Lower lobe of right lung (tissue), 2 donors: ENCODE measurements at regions not wholly inside any gene's neighbourhood (a gene's known extent, or its start where the extent isn't known, plus 50 kb on each side); places are given as distances from the start of the nearest gene placed in this dataset.
"Not testable (repeated sequence)": the region's sequence is repeated elsewhere in the genome, so short reads cannot be mapped to it uniquely, and the experiment has no call there.

Experiments
- ATAC-seq, 2 donors: fragments of 200-7000 bp; cut with Tn5 transposase; one replicate each; pipeline ENCODE4 v1.9.1; 2020 to 2022; ENCODE audit warnings: mild to moderate bottlenecking in 2 of 2, moderate library complexity in 2 of 2
- DNase-seq: peaks from one replicate; pipeline ENCODE4 v3.0.0-alpha.2; 2020
- H3K27ac ChIP-seq: fragments of 200-600 bp; one replicate; pipeline ENCODE4 v1.8.0; 2022
- H3K27me3 ChIP-seq: fragments of 200-600 bp; one replicate; pipeline ENCODE4 v1.8.0; 2022; ENCODE audit warnings: low read depth
- H3K36me3 ChIP-seq: fragments of 200-600 bp; one replicate; pipeline ENCODE4 v1.8.0; 2022; ENCODE audit warnings: mild to moderate bottlenecking
- H3K4me1 ChIP-seq: fragments of 200-600 bp; one replicate; pipeline ENCODE4 v1.8.0; 2022
- H3K4me3 ChIP-seq: fragments of 200-600 bp; one replicate; pipeline ENCODE4 v1.8.0; 2022; ENCODE audit warnings: mild to moderate bottlenecking
- H3K9me3 ChIP-seq: fragments of 200-600 bp; one replicate; pipeline ENCODE4 v1.8.0; 2022
- intact Hi-C: fragments of 100-400 bp; cut with DNase I; formaldehyde crosslinking; loops from one replicate; pipeline ENCODE4 v1.11.0; 2022
- TF ChIP-seq, protein P1 (sequence below): fragments of 200-600 bp; IDR thresholded peaks from one replicate; pipeline ENCODE4 v1.8.0; 2022; ENCODE audit warnings: antibody characterized with exemption, mild to moderate bottlenecking
- donor health status: DM: no; HTN: yes; CAD: no; lungs with severe emphysema.

DNA sequence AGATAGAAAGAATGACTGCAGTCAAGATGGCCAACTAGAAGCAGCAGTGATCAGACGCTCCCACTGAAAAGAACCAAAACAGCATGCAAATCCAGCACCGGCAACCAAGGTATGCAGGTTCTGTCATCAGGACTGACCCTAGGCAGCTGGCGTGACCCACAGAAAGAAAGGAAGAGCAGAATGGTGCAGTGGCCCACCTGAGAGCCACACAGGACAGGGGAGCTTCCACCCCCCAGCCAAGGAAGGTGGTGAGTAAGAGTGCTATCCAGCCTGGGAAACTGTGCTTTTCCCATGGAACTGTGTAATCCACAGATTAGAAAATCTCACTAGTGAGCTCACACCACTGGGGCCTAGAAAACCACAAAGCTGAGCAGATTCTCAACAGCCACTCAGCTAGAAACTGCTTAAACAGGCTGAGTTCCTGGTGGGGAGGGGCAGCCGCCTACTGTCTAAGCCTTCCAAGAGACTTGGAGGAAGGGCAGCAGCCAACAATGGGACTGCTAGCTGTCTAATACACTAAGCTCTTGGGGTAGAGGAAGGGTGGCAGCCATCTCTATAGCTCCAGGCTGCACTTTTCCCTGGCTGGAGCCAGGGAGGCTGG lies 127.9 kb downstream of the EVA1A start:
- DNase-seq = peak; percentile 58
- H3K27me3 ChIP-seq = no peaks in the 10 kb centered on the region
- no peaks in the 10 kb centered on the region for H3K9me3 ChIP-seq
- H3K27ac ChIP-seq = no peak overlapping the region
- peak; percentile 79 to 85 for ATAC-seq
- no peak overlapping the region for H3K4me3 ChIP-seq
- no peaks in the 10 kb centered on the region for H3K4me1 ChIP-seq
- TF ChIP-seq, protein P1, sequence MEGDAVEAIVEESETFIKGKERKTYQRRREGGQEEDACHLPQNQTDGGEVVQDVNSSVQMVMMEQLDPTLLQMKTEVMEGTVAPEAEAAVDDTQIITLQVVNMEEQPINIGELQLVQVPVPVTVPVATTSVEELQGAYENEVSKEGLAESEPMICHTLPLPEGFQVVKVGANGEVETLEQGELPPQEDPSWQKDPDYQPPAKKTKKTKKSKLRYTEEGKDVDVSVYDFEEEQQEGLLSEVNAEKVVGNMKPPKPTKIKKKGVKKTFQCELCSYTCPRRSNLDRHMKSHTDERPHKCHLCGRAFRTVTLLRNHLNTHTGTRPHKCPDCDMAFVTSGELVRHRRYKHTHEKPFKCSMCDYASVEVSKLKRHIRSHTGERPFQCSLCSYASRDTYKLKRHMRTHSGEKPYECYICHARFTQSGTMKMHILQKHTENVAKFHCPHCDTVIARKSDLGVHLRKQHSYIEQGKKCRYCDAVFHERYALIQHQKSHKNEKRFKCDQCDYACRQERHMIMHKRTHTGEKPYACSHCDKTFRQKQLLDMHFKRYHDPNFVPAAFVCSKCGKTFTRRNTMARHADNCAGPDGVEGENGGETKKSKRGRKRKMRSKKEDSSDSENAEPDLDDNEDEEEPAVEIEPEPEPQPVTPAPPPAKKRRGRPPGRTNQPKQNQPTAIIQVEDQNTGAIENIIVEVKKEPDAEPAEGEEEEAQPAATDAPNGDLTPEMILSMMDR = no peak
- intact Hi-C loops = no loop called here
- no peaks in the 10 kb centered on the region for H3K36me3 ChIP-seq

DNA sequence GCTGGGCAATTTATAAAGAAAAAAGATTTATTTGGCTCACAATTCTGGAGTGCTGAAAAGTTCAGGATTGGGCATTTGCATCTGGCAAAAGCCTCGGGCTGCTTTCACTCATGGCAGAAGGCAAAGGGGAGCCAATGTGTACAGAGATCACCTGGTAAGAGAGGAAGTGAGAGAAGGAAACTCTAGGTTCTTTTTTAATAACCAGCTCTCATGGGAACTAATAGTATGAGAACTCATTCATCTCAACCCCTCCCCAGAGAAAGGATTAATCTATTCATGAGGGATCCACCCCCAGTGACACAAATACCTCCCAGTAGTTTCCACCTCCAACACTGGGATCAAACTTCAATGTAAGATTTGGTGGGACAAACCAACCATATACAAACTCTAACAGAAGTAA lies 129.0 kb downstream of the EVA1A start:
- H3K36me3 ChIP-seq = no peaks in the 10 kb centered on the region
- no peak for DNase-seq
- no peaks in the 10 kb centered on the region for H3K9me3 ChIP-seq
- no peak overlapping the region for H3K27ac ChIP-seq
- no peaks in the 10 kb centered on the region for H3K4me1 ChIP-seq
- no peak overlapping the region for H3K4me3 ChIP-seq
- TF ChIP-seq, protein P1 = no peak
- H3K27me3 ChIP-seq = no peaks in the 10 kb centered on the region
- intact Hi-C loops = no loop called here
- ATAC-seq = no peak

DNA sequence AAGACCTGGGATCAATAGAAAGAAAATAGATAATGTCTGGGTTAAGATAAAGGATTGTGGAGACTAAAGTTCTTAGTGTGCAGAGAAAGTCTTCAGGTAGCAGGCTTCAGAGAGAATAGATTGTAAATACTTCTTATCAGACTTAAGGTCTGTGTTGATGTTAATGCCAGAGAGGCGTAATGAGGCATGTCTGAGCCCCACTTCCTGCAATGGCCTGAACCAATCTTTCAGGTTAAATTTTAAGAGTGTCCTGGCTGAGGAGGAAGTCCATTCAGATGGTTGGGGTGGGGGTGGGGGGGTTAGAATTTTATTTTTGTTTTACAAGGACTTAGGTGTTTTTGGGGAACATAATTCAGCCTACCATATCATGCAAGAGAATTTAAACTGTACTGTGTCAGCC lies 129.5 kb downstream of the EVA1A start:
- TF ChIP-seq, protein P1 = no peak
- no peak for ATAC-seq
- no peak overlapping the region for H3K27ac ChIP-seq

DNA sequence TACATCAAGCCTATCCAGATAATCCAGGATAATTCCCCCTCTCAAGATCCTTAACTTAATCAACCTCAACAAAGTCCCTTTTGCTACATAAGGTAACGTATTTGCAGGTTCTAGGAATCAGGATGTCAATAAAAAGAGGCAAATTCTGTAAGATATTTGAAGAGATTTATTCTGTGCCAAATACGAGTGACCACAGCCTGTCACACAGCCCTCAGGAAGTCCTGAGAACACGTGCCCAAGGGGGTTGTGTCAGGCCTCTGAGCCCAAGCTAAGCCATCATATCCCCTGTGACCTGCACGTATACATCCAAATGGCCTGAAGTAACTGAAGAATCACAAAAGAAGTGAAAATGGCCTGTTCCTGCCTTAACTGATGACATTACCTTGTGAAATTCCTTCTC lies 130.3 kb downstream of the EVA1A start:
- H3K4me3 ChIP-seq, ATAC-seq, H3K4me1 ChIP-seq, H3K27ac ChIP-seq, H3K27me3 ChIP-seq, intact Hi-C loops, DNase-seq, H3K36me3 ChIP-seq, H3K9me3 ChIP-seq: not testable (repeated sequence)

More for the DNA sequence above, 129.5 kb downstream of the EVA1A start:
- Histone ChIP-seq H3K4me1 (no peaks in the 10 kb centered on the region), H3K9me3 (no peaks in the 10 kb centered on the region), H3K36me3 (no peaks in the 10 kb centered on the region), H3K27me3 (no peaks in the 10 kb centered on the region), H3K4me3 (no peak overlapping the region)
- DNase-seq = no peak
- intact Hi-C loops = no loop called here

DNA sequence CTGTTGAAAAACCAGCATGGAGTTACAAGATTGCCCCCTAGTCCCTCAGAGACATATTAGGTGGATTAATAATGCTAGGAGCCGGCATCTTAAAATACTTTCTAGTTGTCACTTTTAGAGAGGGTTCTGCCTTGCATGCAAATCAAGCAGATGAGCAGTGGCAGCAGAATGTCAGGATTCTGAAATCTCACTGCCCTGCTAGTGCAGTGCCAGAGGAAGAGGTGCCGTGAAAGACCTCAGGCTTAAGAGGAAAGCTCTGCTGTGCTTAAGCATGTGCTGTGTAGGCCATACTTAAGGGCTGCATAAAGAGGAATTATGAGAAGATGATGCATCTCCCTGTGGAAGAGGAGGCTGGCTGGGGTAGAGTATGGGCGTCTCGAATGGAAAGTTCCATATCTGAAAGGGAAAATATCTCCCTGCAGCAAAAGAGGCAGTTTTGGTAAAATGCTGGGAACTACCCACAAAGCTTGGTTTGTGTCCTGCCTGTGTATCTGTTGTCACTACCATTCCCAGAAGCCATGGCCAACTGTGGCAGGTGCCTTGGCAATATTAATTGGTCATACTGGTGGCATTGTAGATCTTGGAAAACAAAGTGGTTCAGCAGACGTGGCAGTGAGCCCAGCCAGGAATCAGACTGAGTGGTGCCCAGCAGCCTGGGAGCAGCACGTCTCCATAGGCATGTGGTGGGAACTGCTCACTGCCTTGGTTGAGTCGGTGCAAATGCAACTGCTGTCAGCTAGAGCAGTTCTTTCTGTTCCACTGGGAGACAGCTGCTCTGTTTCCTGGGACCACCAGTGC lies 131.9 kb downstream of the EVA1A start:
- Histone ChIP-seq H3K27ac (no peak overlapping the region), H3K27me3 (no peaks in the 10 kb centered on the region), H3K4me1 (no peaks in the 10 kb centered on the region), H3K4me3 (no peak overlapping the region), H3K36me3 (no peaks in the 10 kb centered on the region), H3K9me3 (no peaks in the 10 kb centered on the region)
- ATAC-seq (no peak), DNase-seq (no peak)
- TF ChIP-seq, protein P1 = no peak
- intact Hi-C loops = no loop called here

DNA sequence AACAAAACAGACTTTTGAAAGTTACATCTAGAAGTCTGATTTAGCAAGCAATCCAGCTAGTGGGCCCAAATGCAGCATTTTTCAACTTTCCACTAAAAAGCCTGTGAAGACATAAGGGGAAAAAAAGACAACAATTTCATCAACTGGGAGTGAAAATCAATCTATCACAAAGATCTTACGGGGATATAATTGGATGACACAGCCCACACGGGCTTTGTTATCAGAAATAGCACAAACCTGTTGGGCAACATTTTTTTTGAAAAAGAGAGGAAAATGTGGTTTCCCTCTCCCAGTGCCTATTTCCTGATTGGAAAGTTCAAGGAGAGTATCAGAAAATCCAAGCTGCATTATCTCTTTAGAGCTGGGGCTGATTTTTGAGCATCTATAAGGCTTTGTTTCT lies 132.7 kb downstream of the EVA1A start:
- Histone ChIP-seq H3K36me3 (no peaks in the 10 kb centered on the region), H3K4me1 (no peaks in the 10 kb centered on the region), H3K4me3 (no peak overlapping the region), H3K27ac (no peak overlapping the region), H3K9me3 (no peaks in the 10 kb centered on the region), H3K27me3 (no peaks in the 10 kb centered on the region)
- ATAC-seq = no peak
- intact Hi-C loops = no loop called here
- no peak for DNase-seq
- TF ChIP-seq, protein P1 = no peak
